Ectodermal cell (in vitro differentiated cells): ENCODE measurements at regions not wholly inside any gene's neighbourhood (a gene's known extent, or its start where the extent isn't known, plus 50 kb on each side); places are given as distances from the start of the nearest gene placed in this dataset.

ENCODE experiments used
- H3K27ac ChIP-seq: 2 replicates; pipeline ENCODE4 v1.7.0; 2013; ENCODE audit warnings: mild to moderate bottlenecking, low read depth, low read length; ENCODE audit not compliant: insufficient read depth, poor library complexity, severe bottlenecking
- H3K27me3 ChIP-seq: 2 replicates; pipeline ENCODE4 v1.7.0; 2013; ENCODE audit warnings: mild to moderate bottlenecking, low read length; ENCODE audit not compliant: insufficient read depth, control insufficient read depth, poor library complexity, severe bottlenecking
- H3K36me3 ChIP-seq: one replicate; pipeline ENCODE4 v1.7.0; 2013; ENCODE audit warnings: low read length; ENCODE audit not compliant: control insufficient read depth, insufficient read depth
- H3K4me1 ChIP-seq: one replicate; pipeline ENCODE4 v1.7.0; 2013; ENCODE audit warnings: low read length; ENCODE audit not compliant: control insufficient read depth, insufficient read depth
- H3K4me3 ChIP-seq: 2 replicates; pipeline ENCODE4 v1.7.0; 2013; ENCODE audit warnings: low read depth, low read length, control low read depth; ENCODE audit not compliant: insufficient read depth
- H3K9me3 ChIP-seq: 2 replicates; pipeline ENCODE4 v1.7.0; 2013; ENCODE audit warnings: mild to moderate bottlenecking, low read length, moderate library complexity; ENCODE audit not compliant: control insufficient read depth
- WGBS, 2 experiments: methylation state at CpG; one replicate each; pipeline ENCODE4 v1.1.7; 2013; ENCODE audit warnings: missing lambda C conversion rate in 2 of 2; 5-methylcytosine and 5-hydroxymethylcytosine counted together

- H3K36me3 ChIP-seq, result no peaks in the 10 kb centered on the region
- H3K9me3 ChIP-seq, result no peaks in the 10 kb centered on the region
- no peak overlapping the region for H3K27ac ChIP-seq
- 53 to 66% methylated on average over 5 of the region's 5 CpGs for WGBS, 2 experiments
- H3K27me3 ChIP-seq, result no peaks in the 10 kb centered on the region
- no peak overlapping the region for H3K4me3 ChIP-seq
- H3K4me1 ChIP-seq, result no peaks in the 10 kb centered on the region
Measured at GRCh38 chr2:106745468-106745867, 140.5 kb downstream of the ST6GAL2 start.

- Histone ChIP-seq H3K36me3 (no peaks in the 10 kb centered on the region), H3K4me3 (no peak overlapping the region), H3K27ac (no peak overlapping the region), H3K27me3 (no peaks in the 10 kb centered on the region), H3K4me1 (no peaks in the 10 kb centered on the region), H3K9me3 (no peaks in the 10 kb centered on the region)
- WGBS, 2 experiments, result 88% methylated on average over 2 of the region's 2 CpGs
Measured at GRCh38 chr2:106749823-106750222, 136.1 kb downstream of the ST6GAL2 start.
